ENCODE measurements at regions not wholly inside any gene's neighbourhood (a gene's known extent, or its start where the extent isn't known, plus 50 kb on each side); places are given as distances from the start of the nearest gene placed in this dataset.
"Not testable (repeated sequence)": the region's sequence is repeated elsewhere in the genome, so short reads cannot be mapped to it uniquely, and the experiment has no call there.

- no peaks in the 10 kb centered on the region for H3K4me1 ChIP-seq
- peaks cover 35% of the 10 kb centered on the region for H3K27me3 ChIP-seq (ENCODE audit: low read depth)
- intact Hi-C loops (cut with micrococcal nuclease) = no loop called here
- peaks cover 23% of the 10 kb centered on the region for H3K9me3 ChIP-seq (replicated peaks)
- no peaks in the 10 kb centered on the region for H3K36me3 ChIP-seq
- no peak overlapping the region for H3K4me3 ChIP-seq
- no peak overlapping the region for H3K27ac ChIP-seq (replicated peaks)
- TF ChIP-seq, protein P1, sequence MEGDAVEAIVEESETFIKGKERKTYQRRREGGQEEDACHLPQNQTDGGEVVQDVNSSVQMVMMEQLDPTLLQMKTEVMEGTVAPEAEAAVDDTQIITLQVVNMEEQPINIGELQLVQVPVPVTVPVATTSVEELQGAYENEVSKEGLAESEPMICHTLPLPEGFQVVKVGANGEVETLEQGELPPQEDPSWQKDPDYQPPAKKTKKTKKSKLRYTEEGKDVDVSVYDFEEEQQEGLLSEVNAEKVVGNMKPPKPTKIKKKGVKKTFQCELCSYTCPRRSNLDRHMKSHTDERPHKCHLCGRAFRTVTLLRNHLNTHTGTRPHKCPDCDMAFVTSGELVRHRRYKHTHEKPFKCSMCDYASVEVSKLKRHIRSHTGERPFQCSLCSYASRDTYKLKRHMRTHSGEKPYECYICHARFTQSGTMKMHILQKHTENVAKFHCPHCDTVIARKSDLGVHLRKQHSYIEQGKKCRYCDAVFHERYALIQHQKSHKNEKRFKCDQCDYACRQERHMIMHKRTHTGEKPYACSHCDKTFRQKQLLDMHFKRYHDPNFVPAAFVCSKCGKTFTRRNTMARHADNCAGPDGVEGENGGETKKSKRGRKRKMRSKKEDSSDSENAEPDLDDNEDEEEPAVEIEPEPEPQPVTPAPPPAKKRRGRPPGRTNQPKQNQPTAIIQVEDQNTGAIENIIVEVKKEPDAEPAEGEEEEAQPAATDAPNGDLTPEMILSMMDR (IDR thresholded peaks at IDR 0.05; ENCODE audit: borderline replicate concordance) = no peak
- peak; percentile 20 for DNase-seq
These were observed 165.5 kb upstream of the ATP2B1 start for GRCh38 chr12:89874146-89874545.

GRCh38 chr12:89873745-89874144 lies 165.1 kb upstream of the ATP2B1 start:
- Histone ChIP-seq H3K27me3 (ENCODE audit: low read depth) (peaks cover 31% of the 10 kb centered on the region), H3K36me3 (no peaks in the 10 kb centered on the region), H3K9me3 (replicated peaks) (peaks cover 26% of the 10 kb centered on the region), H3K27ac (replicated peaks) (no peak overlapping the region), H3K4me3 (no peak overlapping the region), H3K4me1 (no peaks in the 10 kb centered on the region)
- TF ChIP-seq, protein P1 (IDR thresholded peaks at IDR 0.05; ENCODE audit: borderline replicate concordance) = no peak
- no peak for DNase-seq
- intact Hi-C loops (cut with micrococcal nuclease) = no loop called here

GRCh38 chr12:89872922-89873630 lies 164.4 kb upstream of the ATP2B1 start:
- Histone ChIP-seq H3K9me3 (replicated peaks) (peaks cover 26% of the 10 kb centered on the region), H3K27ac (replicated peaks) (no peak overlapping the region), H3K4me1 (no peaks in the 10 kb centered on the region), H3K27me3 (ENCODE audit: low read depth) (peaks cover 24% of the 10 kb centered on the region), H3K4me3 (no peak overlapping the region), H3K36me3 (no peaks in the 10 kb centered on the region)
- TF ChIP-seq, protein P1 (IDR thresholded peaks at IDR 0.05; ENCODE audit: borderline replicate concordance) = no peak
- DNase-seq = no peak
- intact Hi-C loops (cut with micrococcal nuclease) = no loop called here

DNA sequence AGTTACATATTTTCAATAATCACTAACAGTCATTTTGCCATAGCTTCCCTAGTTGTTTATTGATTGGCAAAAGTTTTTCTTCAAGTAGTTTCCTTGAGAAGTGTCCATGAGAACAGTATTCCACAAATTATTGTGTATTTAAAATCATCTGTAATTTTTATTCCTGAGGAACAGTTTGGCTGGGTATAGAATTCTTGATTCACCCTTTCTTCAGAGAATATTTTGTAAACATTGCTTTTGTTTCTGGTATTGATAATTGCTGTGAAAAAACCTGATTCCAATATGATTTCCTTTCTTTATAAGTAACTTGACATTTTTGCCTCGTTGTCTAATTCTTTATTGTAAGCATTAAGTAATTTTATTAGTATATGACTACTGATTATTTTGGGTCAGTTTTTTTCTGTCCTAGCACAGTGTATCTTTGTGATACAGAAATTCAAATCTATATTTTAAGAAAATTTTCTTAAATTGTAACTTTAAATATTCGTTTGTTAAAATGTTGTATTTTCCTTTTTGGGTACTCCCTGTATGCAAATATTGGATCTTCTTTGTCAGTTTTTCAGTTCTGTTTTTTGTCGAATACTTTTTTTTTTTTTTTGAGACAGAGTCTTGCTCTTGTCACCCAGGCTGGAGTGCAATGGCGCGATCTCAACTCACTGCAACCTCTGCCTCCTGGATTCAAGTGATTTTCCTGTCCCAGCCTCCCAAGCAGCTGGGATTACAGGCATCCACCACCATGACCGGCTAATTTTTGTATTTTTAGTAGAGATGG lies 162.0 kb upstream of the ATP2B1 start:
- intact Hi-C loops (cut with micrococcal nuclease) = no loop called here
- Histone ChIP-seq H3K27me3 (ENCODE audit: low read depth) (peaks cover 23% of the 10 kb centered on the region), H3K27ac (replicated peaks) (no peak overlapping the region), H3K36me3 (no peaks in the 10 kb centered on the region), H3K9me3 (replicated peaks) (peaks cover 26% of the 10 kb centered on the region), H3K4me3 (no peak overlapping the region), H3K4me1 (no peaks in the 10 kb centered on the region)
- TF ChIP-seq, protein P1 (IDR thresholded peaks at IDR 0.05; ENCODE audit: borderline replicate concordance) = no peak
- DNase-seq = no peak

GRCh38 chr12:89867611-89868010 lies 159.0 kb upstream of the ATP2B1 start:
- Histone ChIP-seq H3K9me3 (replicated peaks) (peaks cover 26% of the 10 kb centered on the region), H3K27me3 (ENCODE audit: low read depth) (peaks cover 32% of the 10 kb centered on the region), H3K4me1 (peaks cover 13% of the 10 kb centered on the region)
- H3K36me3 ChIP-seq; DNase-seq; H3K4me3 ChIP-seq; intact Hi-C loops (cut with micrococcal nuclease); H3K27ac ChIP-seq (replicated peaks): not testable (repeated sequence)

DNA sequence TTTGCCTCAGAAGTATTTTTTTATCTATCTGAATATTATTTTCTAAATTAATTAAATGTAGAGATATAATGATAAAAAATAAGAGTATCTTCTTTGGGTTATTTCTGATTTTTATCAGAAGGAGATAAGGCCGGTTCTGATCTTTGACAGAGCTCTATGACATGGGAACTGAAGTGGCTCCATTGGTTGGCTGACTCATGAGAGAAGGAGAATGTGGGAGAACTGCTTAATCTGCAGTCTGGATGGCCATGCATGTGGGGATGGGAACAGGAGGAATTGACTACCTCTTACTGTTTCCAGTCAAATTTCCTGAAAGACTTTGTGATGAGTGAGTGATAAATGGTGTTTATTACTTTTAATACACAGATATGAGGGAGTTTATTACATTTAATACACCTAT lies 155.8 kb upstream of the ATP2B1 start:
- Histone ChIP-seq H3K4me1 (peaks cover 13% of the 10 kb centered on the region), H3K9me3 (replicated peaks) (peaks cover 3% of the 10 kb centered on the region), H3K4me3 (no peak overlapping the region), H3K27me3 (ENCODE audit: low read depth) (peaks cover 48% of the 10 kb centered on the region), H3K36me3 (no peaks in the 10 kb centered on the region), H3K27ac (replicated peaks) (peak overlapping the region; percentile 75)
- TF ChIP-seq, protein P1 (IDR thresholded peaks at IDR 0.05; ENCODE audit: borderline replicate concordance) = no peak
- intact Hi-C loops (cut with micrococcal nuclease) = no loop called here
- DNase-seq = no peak

All from left ventricle myocardium inferior (tissue), 1 donor.